WTC11 (cell line): ENCODE measurements at regions not wholly inside any gene's neighbourhood (a gene's known extent, or its start where the extent isn't known, plus 50 kb on each side); places are given as distances from the start of the nearest gene placed in this dataset.
A peak's percentile ranks its signal among the peaks of the same experiment; 100 is the strongest.

Source experiments
- ATAC-seq: fragments of 200-7000 bp; cut with Tn5 transposase; 2 replicates; pipeline ENCODE4 v1.10.0; 2021; ENCODE audit warnings: mild to moderate bottlenecking, moderate library complexity
- CTCF ChIA-PET: fragments of 300-600 bp; sonication (Branson Sonifier 250); formaldehyde crosslinking; loops from one replicate; lab custom pipeline; 2021; ENCODE audit warnings: antibody characterized with exemption; lab: Charles Lee
- POLR2A ChIA-PET: fragments of 350-600 bp; sonication (Branson Sonifier 250); formaldehyde crosslinking; loops from one replicate; lab custom pipeline; 2021; ENCODE audit warnings: antibody characterized with exemption; lab: Charles Lee
- DNase-seq: peaks from one replicate; pipeline ENCODE4 v3.0.0; 2021; ENCODE audit warnings: low spot score
- H3K27ac Mint-ChIP-seq: 2 replicates; pipeline ENCODE4 v1.8.0; 2021; ENCODE audit warnings: mixed read lengths
- H3K27me3 Mint-ChIP-seq: 2 replicates; pipeline ENCODE4 v1.8.0; 2021; ENCODE audit warnings: low read depth, mild to moderate bottlenecking, moderate library complexity, mixed read lengths
- H3K36me3 Mint-ChIP-seq: 2 replicates; pipeline ENCODE4 v1.8.0; 2021; ENCODE audit warnings: mixed read lengths
- H3K4me1 Mint-ChIP-seq: 2 replicates; pipeline ENCODE4 v1.8.0; 2022; ENCODE audit warnings: mixed read lengths
- H3K4me3 Mint-ChIP-seq: 2 replicates; pipeline ENCODE4 v1.8.0; 2021; ENCODE audit warnings: mild to moderate bottlenecking, moderate library complexity, mixed read lengths
- H3K9me3 Mint-ChIP-seq: 2 replicates; pipeline ENCODE4 v1.8.0; 2021; ENCODE audit warnings: mixed read lengths
- CDX4 ChIP-seq: fragments of 250-450 bp; sonication (Bioruptor Pico); IDR thresholded peaks from 2 replicates; pipeline ENCODE4 v1.9.0; 2021; ENCODE audit warnings: moderate library complexity, mild to moderate bottlenecking, inconsistent platforms, borderline replicate concordance
- CTCF ChIP-seq: fragments of 200-600 bp; IDR thresholded peaks from 2 replicates; pipeline ENCODE4 v1.8.0; 2022; ENCODE audit warnings: antibody characterized with exemption
- FOXK1 ChIP-seq: sonication (generic); formaldehyde crosslinking; IDR thresholded peaks from 2 replicates; pipeline ENCODE4 v1.8.0; 2022; ENCODE audit warnings: mild to moderate bottlenecking, moderate library complexity, missing genetic modification reagents
- HMGA2 ChIP-seq: fragments of 250-450 bp; sonication (Bioruptor Pico); IDR thresholded peaks from 2 replicates; pipeline ENCODE4 v1.4.0; 2021; ENCODE audit warnings: mild to moderate bottlenecking, moderate library complexity
- KAT7 ChIP-seq: sonication (generic); formaldehyde crosslinking; IDR thresholded peaks from 2 replicates; pipeline ENCODE4 v1.8.1; 2023; ENCODE audit warnings: missing genetic modification reagents, mild to moderate bottlenecking, borderline replicate concordance
- MYBL2 ChIP-seq: sonication (generic); formaldehyde crosslinking; IDR thresholded peaks from 2 replicates; pipeline ENCODE4 v1.8.1; 2023; ENCODE audit warnings: mild to moderate bottlenecking, moderate library complexity, missing genetic modification reagents
- SMAD3 ChIP-seq: sonication (generic); formaldehyde crosslinking; IDR thresholded peaks from 2 replicates; pipeline ENCODE4 v1.8.0; 2022; ENCODE audit warnings: missing genetic modification reagents, mild to moderate bottlenecking, borderline replicate concordance
- SOX15 ChIP-seq: fragments of 250-450 bp; sonication (Bioruptor Pico); IDR thresholded peaks from 2 replicates; pipeline ENCODE4 v1.9.0; 2021; ENCODE audit warnings: mild to moderate bottlenecking
- TEAD1 ChIP-seq: sonication (generic); formaldehyde crosslinking; IDR thresholded peaks from 2 replicates; pipeline ENCODE4 v1.8.0; 2022; ENCODE audit warnings: mild to moderate bottlenecking, missing genetic modification reagents
- ZBTB21 ChIP-seq: sonication (generic); formaldehyde crosslinking; IDR thresholded peaks from 2 replicates; pipeline ENCODE4 v1.8.1; 2023; ENCODE audit warnings: mild to moderate bottlenecking, missing genetic modification reagents, borderline replicate concordance
- ZNF121 ChIP-seq: sonication (generic); formaldehyde crosslinking; IDR thresholded peaks from 2 replicates; pipeline ENCODE4 v1.8.0; 2023; ENCODE audit warnings: missing genetic modification reagents
- ZNF138 ChIP-seq: sonication (generic); formaldehyde crosslinking; conservative IDR thresholded peaks from 2 replicates; pipeline ENCODE4 v1.8.1; 2022; ENCODE audit warnings: mild to moderate bottlenecking, moderate library complexity, missing genetic modification reagents
- ZNF281 ChIP-seq: sonication (generic); formaldehyde crosslinking; IDR thresholded peaks from 2 replicates; pipeline ENCODE4 v1.8.0; 2023; ENCODE audit warnings: mild to moderate bottlenecking, missing genetic modification reagents
- ZNF532 ChIP-seq: fragments of 250-450 bp; sonication (Bioruptor Pico); IDR thresholded peaks from 2 replicates; pipeline ENCODE4 v1.9.0; 2021; ENCODE audit warnings: mild to moderate bottlenecking, borderline replicate concordance
- TF ChIP-seq, protein P1 (sequence below): sonication (generic); formaldehyde crosslinking; IDR thresholded peaks from 2 replicates; pipeline ENCODE4 v1.8.0; 2023; ENCODE audit warnings: missing genetic modification reagents, mild to moderate bottlenecking, borderline replicate concordance
- TF ChIP-seq, protein P2 (sequence below): sonication (generic); formaldehyde crosslinking; IDR thresholded peaks from 2 replicates; pipeline ENCODE4 v1.8.1; 2022; ENCODE audit warnings: missing genetic modification reagents, borderline replicate concordance

GRCh38 chr22:48247829-48248228 is 1485.4 kb downstream of the TBC1D22A start:
- peaks cover 6% of the 10 kb centered on the region; the same call in 1 of the 2 replicates for H3K27me3 Mint-ChIP-seq
- TF ChIP-seq HMGA2 (CRISPR knock-in tag) (no peak), MYBL2 (CRISPR knock-in tag) (no peak), ZNF281 (no peak), ZNF532 (no peak), ZNF121 (CRISPR knock-in tag) (no peak), TEAD1 (CRISPR knock-in tag) (no peak), ZBTB21 (no peak), CDX4 (CRISPR knock-in tag) (no peak), SMAD3 (no peak), KAT7 (CRISPR knock-in tag) (no peak), CTCF (no peak), ZNF138 (CRISPR knock-in tag) (no peak), FOXK1 (CRISPR knock-in tag) (no peak), SOX15 (CRISPR knock-in tag) (no peak)
- TF ChIP-seq, protein P1, sequence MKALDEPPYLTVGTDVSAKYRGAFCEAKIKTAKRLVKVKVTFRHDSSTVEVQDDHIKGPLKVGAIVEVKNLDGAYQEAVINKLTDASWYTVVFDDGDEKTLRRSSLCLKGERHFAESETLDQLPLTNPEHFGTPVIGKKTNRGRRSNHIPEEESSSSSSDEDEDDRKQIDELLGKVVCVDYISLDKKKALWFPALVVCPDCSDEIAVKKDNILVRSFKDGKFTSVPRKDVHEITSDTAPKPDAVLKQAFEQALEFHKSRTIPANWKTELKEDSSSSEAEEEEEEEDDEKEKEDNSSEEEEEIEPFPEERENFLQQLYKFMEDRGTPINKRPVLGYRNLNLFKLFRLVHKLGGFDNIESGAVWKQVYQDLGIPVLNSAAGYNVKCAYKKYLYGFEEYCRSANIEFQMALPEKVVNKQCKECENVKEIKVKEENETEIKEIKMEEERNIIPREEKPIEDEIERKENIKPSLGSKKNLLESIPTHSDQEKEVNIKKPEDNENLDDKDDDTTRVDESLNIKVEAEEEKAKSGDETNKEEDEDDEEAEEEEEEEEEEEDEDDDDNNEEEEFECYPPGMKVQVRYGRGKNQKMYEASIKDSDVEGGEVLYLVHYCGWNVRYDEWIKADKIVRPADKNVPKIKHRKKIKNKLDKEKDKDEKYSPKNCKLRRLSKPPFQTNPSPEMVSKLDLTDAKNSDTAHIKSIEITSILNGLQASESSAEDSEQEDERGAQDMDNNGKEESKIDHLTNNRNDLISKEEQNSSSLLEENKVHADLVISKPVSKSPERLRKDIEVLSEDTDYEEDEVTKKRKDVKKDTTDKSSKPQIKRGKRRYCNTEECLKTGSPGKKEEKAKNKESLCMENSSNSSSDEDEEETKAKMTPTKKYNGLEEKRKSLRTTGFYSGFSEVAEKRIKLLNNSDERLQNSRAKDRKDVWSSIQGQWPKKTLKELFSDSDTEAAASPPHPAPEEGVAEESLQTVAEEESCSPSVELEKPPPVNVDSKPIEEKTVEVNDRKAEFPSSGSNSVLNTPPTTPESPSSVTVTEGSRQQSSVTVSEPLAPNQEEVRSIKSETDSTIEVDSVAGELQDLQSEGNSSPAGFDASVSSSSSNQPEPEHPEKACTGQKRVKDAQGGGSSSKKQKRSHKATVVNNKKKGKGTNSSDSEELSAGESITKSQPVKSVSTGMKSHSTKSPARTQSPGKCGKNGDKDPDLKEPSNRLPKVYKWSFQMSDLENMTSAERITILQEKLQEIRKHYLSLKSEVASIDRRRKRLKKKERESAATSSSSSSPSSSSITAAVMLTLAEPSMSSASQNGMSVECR: no peak
- TF ChIP-seq, protein P2, sequence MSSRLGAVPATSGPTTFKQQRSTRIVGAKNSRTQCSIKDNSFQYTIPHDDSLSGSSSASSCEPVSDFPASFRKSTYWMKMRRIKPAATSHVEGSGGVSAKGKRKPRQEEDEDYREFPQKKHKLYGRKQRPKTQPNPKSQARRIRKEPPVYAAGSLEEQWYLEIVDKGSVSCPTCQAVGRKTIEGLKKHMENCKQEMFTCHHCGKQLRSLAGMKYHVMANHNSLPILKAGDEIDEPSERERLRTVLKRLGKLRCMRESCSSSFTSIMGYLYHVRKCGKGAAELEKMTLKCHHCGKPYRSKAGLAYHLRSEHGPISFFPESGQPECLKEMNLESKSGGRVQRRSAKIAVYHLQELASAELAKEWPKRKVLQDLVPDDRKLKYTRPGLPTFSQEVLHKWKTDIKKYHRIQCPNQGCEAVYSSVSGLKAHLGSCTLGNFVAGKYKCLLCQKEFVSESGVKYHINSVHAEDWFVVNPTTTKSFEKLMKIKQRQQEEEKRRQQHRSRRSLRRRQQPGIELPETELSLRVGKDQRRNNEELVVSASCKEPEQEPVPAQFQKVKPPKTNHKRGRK (CRISPR knock-in tag): no peak
- peak overlapping the region; percentile 10; the same call in 1 of the 2 replicates for H3K27ac Mint-ChIP-seq

More at GRCh38 chr22:48247829-48248228, 1485.4 kb downstream of the TBC1D22A start:
- no peaks in the 10 kb centered on the region for H3K9me3 Mint-ChIP-seq
- no peak for ATAC-seq
- no peak overlapping the region for H3K4me3 Mint-ChIP-seq
- POLR2A ChIA-PET: no interaction called here
- no peaks in the 10 kb centered on the region for H3K36me3 Mint-ChIP-seq
- no peaks in the 10 kb centered on the region for H3K4me1 Mint-ChIP-seq
- no peak for DNase-seq
- CTCF ChIA-PET: no interaction called here
